Hepatocyte (in vitro differentiated cells): ENCODE measurements at regions not wholly inside any gene's neighbourhood (a gene's known extent, or its start where the extent isn't known, plus 50 kb on each side); places are given as distances from the start of the nearest gene placed in this dataset.
A peak's percentile ranks its signal among the peaks of the same experiment; 100 is the strongest.

Experiments
- DNase-seq: peaks from one replicate; pipeline ENCODE4 v3.0.0-alpha.2; 2016; ENCODE audit warnings: low spot score
- H2AFZ ChIP-seq: fragments of 200-600 bp; sonication (generic); 2 replicates; pipeline ENCODE4 v1.6.0; 2016; ENCODE audit warnings: antibody characterized with exemption, mild to moderate bottlenecking
- H3K27ac ChIP-seq: fragments of 200-600 bp; sonication (generic); 2 replicates; pipeline ENCODE4 v1.5.1; 2016; ENCODE audit warnings: mild to moderate bottlenecking
- H3K27me3 ChIP-seq: fragments of 200-600 bp; sonication (generic); 2 replicates; pipeline ENCODE4 v1.6.1; 2016
- H3K36me3 ChIP-seq: fragments of 200-600 bp; sonication (generic); replicated peaks from 2 replicates; pipeline ENCODE4 v1.5.1; 2016; ENCODE audit warnings: low read depth; ENCODE audit not compliant: insufficient read depth
- H3K4me1 ChIP-seq: fragments of 200-600 bp; sonication (generic); 2 replicates; pipeline ENCODE4 v1.5.1; 2016; ENCODE audit warnings: mild to moderate bottlenecking, moderate library complexity; ENCODE audit not compliant: insufficient read depth
- H3K4me2 ChIP-seq: fragments of 200-600 bp; sonication (generic); 2 replicates; pipeline ENCODE4 v1.6.0; 2016
- H3K4me3 ChIP-seq: fragments of 200-600 bp; sonication (generic); 2 replicates; pipeline ENCODE4 v1.5.1; 2016; ENCODE audit warnings: mild to moderate bottlenecking
- H3K79me2 ChIP-seq: fragments of 200-600 bp; sonication (generic); 2 replicates; pipeline ENCODE4 v1.6.0; 2017; ENCODE audit warnings: mild to moderate bottlenecking
- H3K9me2 ChIP-seq: fragments of 200-600 bp; sonication (generic); replicated peaks from 2 replicates; pipeline ENCODE4 v1.6.0; 2017; ENCODE audit warnings: mild to moderate bottlenecking; ENCODE audit not compliant: insufficient read depth
- H3K9me3 ChIP-seq: fragments of 200-600 bp; sonication (generic); 2 replicates; pipeline ENCODE4 v1.5.1; 2016; ENCODE audit warnings: low read depth, mild to moderate bottlenecking
- H4K20me1 ChIP-seq: fragments of 200-600 bp; sonication (generic); 2 replicates; pipeline ENCODE4 v1.6.0; 2016; ENCODE audit warnings: mild to moderate bottlenecking; ENCODE audit not compliant: insufficient read depth, poor library complexity, severe bottlenecking
- EZH2 ChIP-seq: fragments of 200-600 bp; sonication (generic); IDR thresholded peaks from 2 replicates; pipeline ENCODE4 v1.6.1; 2016; ENCODE audit warnings: antibody characterized with exemption, mild to moderate bottlenecking, borderline replicate concordance
- EZH2phosphoT487 ChIP-seq: fragments of 200-600 bp; sonication (generic); IDR thresholded peaks from one replicate; pipeline ENCODE4 v1.6.1; 2018; ENCODE audit warnings: antibody characterized with exemption, mild to moderate bottlenecking, low read depth, moderate library complexity; ENCODE audit not compliant: unreplicated experiment, severe bottlenecking
- WGBS: methylation state at CpG from one replicate; pipeline ENCODE4 v1.1.6; 2016; ENCODE audit warnings: low lambda C conversion rate; ENCODE audit errors: missing lambda C conversion rate; 5-methylcytosine and 5-hydroxymethylcytosine counted together
- TF ChIP-seq, protein P1 (sequence below): fragments of 200-600 bp; sonication (generic); IDR thresholded peaks from 2 replicates; pipeline ENCODE4 v1.5.1; 2016; ENCODE audit warnings: antibody characterized with exemption, mild to moderate bottlenecking; ENCODE audit not compliant: poor library complexity

DNA sequence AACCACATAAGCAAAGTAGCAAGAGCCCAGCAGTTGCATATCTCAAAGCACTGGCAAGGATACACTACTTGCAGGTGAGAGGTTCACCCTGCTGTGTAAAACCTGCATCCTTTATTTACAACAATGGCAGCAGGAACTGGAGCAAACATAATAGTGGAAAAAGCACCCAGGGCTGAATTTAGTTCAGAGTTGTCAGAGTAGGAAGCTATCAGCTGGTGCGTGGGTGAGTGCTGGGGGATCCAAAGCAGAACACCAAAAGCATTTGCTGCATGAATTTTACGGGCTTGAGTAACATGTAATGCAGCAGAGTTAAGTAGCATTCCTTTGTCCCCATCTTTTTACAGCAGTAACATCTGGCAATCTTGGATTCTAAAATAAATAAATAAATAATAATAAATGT lies 73.5 kb upstream of the SRD5A2 start:
- 38% methylated on average over 2 of the region's 2 CpGs for WGBS
- H3K9me3 ChIP-seq = no peaks in the 10 kb centered on the region
- TF ChIP-seq, protein P1, sequence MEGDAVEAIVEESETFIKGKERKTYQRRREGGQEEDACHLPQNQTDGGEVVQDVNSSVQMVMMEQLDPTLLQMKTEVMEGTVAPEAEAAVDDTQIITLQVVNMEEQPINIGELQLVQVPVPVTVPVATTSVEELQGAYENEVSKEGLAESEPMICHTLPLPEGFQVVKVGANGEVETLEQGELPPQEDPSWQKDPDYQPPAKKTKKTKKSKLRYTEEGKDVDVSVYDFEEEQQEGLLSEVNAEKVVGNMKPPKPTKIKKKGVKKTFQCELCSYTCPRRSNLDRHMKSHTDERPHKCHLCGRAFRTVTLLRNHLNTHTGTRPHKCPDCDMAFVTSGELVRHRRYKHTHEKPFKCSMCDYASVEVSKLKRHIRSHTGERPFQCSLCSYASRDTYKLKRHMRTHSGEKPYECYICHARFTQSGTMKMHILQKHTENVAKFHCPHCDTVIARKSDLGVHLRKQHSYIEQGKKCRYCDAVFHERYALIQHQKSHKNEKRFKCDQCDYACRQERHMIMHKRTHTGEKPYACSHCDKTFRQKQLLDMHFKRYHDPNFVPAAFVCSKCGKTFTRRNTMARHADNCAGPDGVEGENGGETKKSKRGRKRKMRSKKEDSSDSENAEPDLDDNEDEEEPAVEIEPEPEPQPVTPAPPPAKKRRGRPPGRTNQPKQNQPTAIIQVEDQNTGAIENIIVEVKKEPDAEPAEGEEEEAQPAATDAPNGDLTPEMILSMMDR = no peak
- TF ChIP-seq EZH2 (no peak), EZH2phosphoT487 (no peak)

DNA sequence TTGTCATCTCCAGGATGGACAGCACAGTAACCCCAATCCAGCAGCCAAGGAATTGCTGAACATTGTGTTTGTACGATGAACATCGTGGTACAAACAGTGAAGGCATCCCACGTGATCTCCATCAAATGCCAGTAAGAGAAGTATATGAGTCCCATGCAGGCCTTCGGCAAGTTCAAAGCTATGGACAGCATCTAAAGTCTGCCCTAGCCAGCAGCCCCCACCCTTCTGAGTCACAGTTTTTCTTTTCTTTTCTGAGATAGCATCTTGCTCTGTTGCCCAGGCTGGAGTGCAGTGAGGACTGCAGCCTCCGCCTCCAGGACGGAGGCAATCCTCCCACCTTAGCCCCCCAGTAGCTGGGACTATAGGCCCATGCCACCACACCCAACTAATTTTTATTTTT lies 71.0 kb upstream of the SRD5A2 start:
- Histone ChIP-seq H3K4me3 (no peak overlapping the region), H3K9me2 (no peaks in the 10 kb centered on the region), H3K4me1 (no peaks in the 10 kb centered on the region), H3K9me3 (no peaks in the 10 kb centered on the region), H3K27ac (no peak overlapping the region), H4K20me1 (no peaks in the 10 kb centered on the region), H2AFZ (no peak overlapping the region), H3K4me2 (no peak overlapping the region), H3K79me2 (no peaks in the 10 kb centered on the region), H3K36me3 (no peaks in the 10 kb centered on the region), H3K27me3 (no peaks in the 10 kb centered on the region)
- WGBS = 96% methylated on average over 6 of the region's 6 CpGs
- no peak for DNase-seq
- TF ChIP-seq EZH2 (no peak), EZH2phosphoT487 (no peak)
- TF ChIP-seq, protein P1 = no peak

More for the DNA sequence above, 73.5 kb upstream of the SRD5A2 start:
- Histone ChIP-seq H4K20me1 (no peaks in the 10 kb centered on the region), H2AFZ (no peak overlapping the region), H3K4me3 (no peak overlapping the region), H3K4me1 (no peaks in the 10 kb centered on the region), H3K27ac (no peak overlapping the region), H3K9me2 (no peaks in the 10 kb centered on the region), H3K36me3 (no peaks in the 10 kb centered on the region), H3K79me2 (no peaks in the 10 kb centered on the region), H3K4me2 (no peak overlapping the region), H3K27me3 (no peaks in the 10 kb centered on the region)
- DNase-seq = peak; percentile 16

DNA sequence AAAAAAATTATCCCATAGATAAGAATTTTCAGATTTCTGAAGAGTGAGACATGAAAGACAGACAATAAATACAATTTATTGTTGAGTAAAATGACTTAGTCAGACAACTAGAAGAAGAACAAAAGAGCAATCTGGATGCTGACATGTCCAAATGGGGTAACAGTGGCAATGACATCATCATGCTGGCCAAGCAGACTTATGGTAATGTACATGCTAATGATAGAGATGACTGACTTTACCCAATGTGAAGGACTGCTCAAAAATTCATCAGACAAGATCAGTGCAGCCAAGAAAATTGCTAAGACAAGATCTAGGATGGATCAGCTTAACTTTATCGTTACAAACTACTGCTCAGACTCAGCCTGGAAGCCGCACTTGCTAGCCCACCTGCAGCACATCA lies 70.5 kb upstream of the SRD5A2 start:
- TF ChIP-seq EZH2 (no peak), EZH2phosphoT487 (no peak)
- TF ChIP-seq, protein P1 = no peak
- H3K9me3 ChIP-seq = no peaks in the 10 kb centered on the region
- no peak for DNase-seq
- H3K79me2 ChIP-seq = no peaks in the 10 kb centered on the region
- no peaks in the 10 kb centered on the region for H3K4me1 ChIP-seq
- no peaks in the 10 kb centered on the region for H3K27me3 ChIP-seq
- WGBS = 98% methylated on average over 2 of the region's 2 CpGs
- no peaks in the 10 kb centered on the region for H4K20me1 ChIP-seq
- no peak overlapping the region for H3K4me2 ChIP-seq
- no peak overlapping the region for H3K4me3 ChIP-seq
- H3K27ac ChIP-seq = no peak overlapping the region
- H3K36me3 ChIP-seq = no peaks in the 10 kb centered on the region
- no peaks in the 10 kb centered on the region for H3K9me2 ChIP-seq
- H2AFZ ChIP-seq = no peak overlapping the region

DNA sequence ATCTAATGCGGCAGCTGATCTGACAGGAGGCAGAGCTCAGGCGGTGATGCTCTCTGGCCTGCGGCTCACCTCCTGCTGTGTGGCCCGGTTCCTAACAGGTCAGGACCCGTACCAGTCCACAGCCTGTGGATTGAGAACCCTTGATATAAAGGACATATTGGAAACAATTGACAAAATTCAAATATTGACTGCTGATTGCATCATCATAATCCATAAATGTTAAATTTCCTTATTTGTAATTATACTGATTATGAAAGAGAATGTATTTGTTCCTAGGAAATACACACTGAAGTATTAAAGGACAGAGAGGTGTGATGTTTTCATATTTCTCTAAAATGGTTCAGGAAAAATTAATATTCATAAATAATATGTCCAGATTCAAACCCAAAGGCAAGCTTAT lies 63.8 kb upstream of the SRD5A2 start:
- Histone ChIP-seq H2AFZ (no peak overlapping the region), H3K4me3 (no peak overlapping the region), H3K79me2 (no peaks in the 10 kb centered on the region), H3K4me2 (no peak overlapping the region), H3K36me3 (no peaks in the 10 kb centered on the region), H3K9me2 (no peaks in the 10 kb centered on the region), H4K20me1 (no peaks in the 10 kb centered on the region), H3K27ac (no peak overlapping the region), H3K27me3 (no peaks in the 10 kb centered on the region), H3K4me1 (no peaks in the 10 kb centered on the region), H3K9me3 (no peaks in the 10 kb centered on the region)
- TF ChIP-seq EZH2 = no peak
- TF ChIP-seq EZH2phosphoT487 = no peak
- TF ChIP-seq, protein P1 = no peak
- no peak for DNase-seq
- WGBS = 73% methylated on average over 5 of the region's 5 CpGs
